Mesendoderm (in vitro differentiated cells): ENCODE measurements at regions not wholly inside any gene's neighbourhood (a gene's known extent, or its start where the extent isn't known, plus 50 kb on each side); places are given as distances from the start of the nearest gene placed in this dataset.

Experiments used
- DNase-seq: peaks from one replicate; pipeline ENCODE4 v3.0.0; 2013
- H2AK5ac ChIP-seq: 2 replicates; pipeline ENCODE4 v1.6.1; 2013; ENCODE audit warnings: low read length, inconsistent platforms
- H2BK120ac ChIP-seq: 2 replicates; pipeline ENCODE4 v1.6.1; 2013; ENCODE audit warnings: low read depth, mild to moderate bottlenecking, low read length, moderate library complexity, mixed read lengths
- H2BK15ac ChIP-seq: replicated peaks from 2 replicates; pipeline ENCODE4 v1.6.1; 2013; ENCODE audit warnings: low read depth, mild to moderate bottlenecking, moderate library complexity
- H2BK5ac ChIP-seq: 2 replicates; pipeline ENCODE4 v1.6.1; 2013; ENCODE audit warnings: low read length, inconsistent platforms
- H3K18ac ChIP-seq: 2 replicates; pipeline ENCODE4 v1.6.1; 2013; ENCODE audit warnings: mild to moderate bottlenecking, low read length, mixed read lengths
- H3K23ac ChIP-seq: one replicate; pipeline ENCODE4 v1.6.1; 2013; ENCODE audit warnings: low read length
- H3K27ac ChIP-seq: 2 replicates; pipeline ENCODE4 v1.5.1; 2013; ENCODE audit warnings: low read depth, mild to moderate bottlenecking, inconsistent platforms, low read length, moderate library complexity
- H3K27me3 ChIP-seq: 2 replicates; pipeline ENCODE4 v1.6.1; 2013; ENCODE audit warnings: low read length, control low read depth, mild to moderate bottlenecking, inconsistent platforms; ENCODE audit not compliant: insufficient read depth, poor library complexity
- H3K36me3 ChIP-seq: 2 replicates; pipeline ENCODE4 v1.6.1; 2013; ENCODE audit warnings: low read length, inconsistent platforms; ENCODE audit not compliant: control insufficient read depth, insufficient read depth
- H3K4ac ChIP-seq: one replicate; pipeline ENCODE4 v1.6.1; 2013; ENCODE audit warnings: low read depth, mild to moderate bottlenecking, low read length, moderate library complexity
- H3K4me1 ChIP-seq: 2 replicates; pipeline ENCODE4 v1.6.1; 2013; ENCODE audit warnings: low read depth, low read length, inconsistent platforms; ENCODE audit not compliant: control insufficient read depth
- H3K4me2 ChIP-seq: 2 replicates; pipeline ENCODE4 v1.6.1; 2013; ENCODE audit warnings: low read length
- H3K4me3 ChIP-seq: 2 replicates; pipeline ENCODE4 v1.5.1; 2013; ENCODE audit warnings: mild to moderate bottlenecking, low read length
- H3K56ac ChIP-seq: one replicate; pipeline ENCODE4 v1.6.1; 2013; ENCODE audit warnings: low read length
- H3K79me1 ChIP-seq: 2 replicates; pipeline ENCODE4 v1.6.1; 2013; ENCODE audit warnings: low read length, inconsistent platforms
- H3K79me2 ChIP-seq: 2 replicates; pipeline ENCODE4 v1.6.1; 2013; ENCODE audit warnings: mild to moderate bottlenecking, low read length; ENCODE audit not compliant: control insufficient read depth, insufficient read depth
- H3K9ac ChIP-seq: 2 replicates; pipeline ENCODE4 v1.6.1; 2013; ENCODE audit warnings: low read length, inconsistent platforms
- H4K5ac ChIP-seq: one replicate; pipeline ENCODE4 v1.6.1; 2013; ENCODE audit warnings: low read length
- H4K8ac ChIP-seq: one replicate; pipeline ENCODE4 v1.6.1; 2013; ENCODE audit warnings: low read depth, mild to moderate bottlenecking, control low read depth, low read length, moderate library complexity
- WGBS: extraction: QIAGEN DNeasy Blood & Tissue Kit; methylation state at CpG from one replicate; pipeline ENCODE4 v1.1.7; 2013; ENCODE audit warnings: low lambda C conversion rate, missing lambda C conversion rate; ENCODE audit not compliant: insufficient coverage; ENCODE audit errors: extremely low coverage; 5-methylcytosine and 5-hydroxymethylcytosine counted together

GRCh38 chr15:97561529-97561928, 399.0 kb upstream of the ARRDC4 start:
- Histone ChIP-seq H4K8ac (no peak overlapping the region), H3K79me2 (no peaks in the 10 kb centered on the region), H2BK120ac (no peak overlapping the region), H4K5ac (no peak overlapping the region), H3K27ac (no peak overlapping the region), H3K4me3 (no peak overlapping the region), H3K9ac (no peak overlapping the region), H3K79me1 (no peaks in the 10 kb centered on the region), H3K36me3 (no peaks in the 10 kb centered on the region), H3K4me1 (no peaks in the 10 kb centered on the region), H3K56ac (no peak overlapping the region), H3K18ac (no peak overlapping the region), H2AK5ac (no peak overlapping the region), H3K23ac (no peak overlapping the region), H3K4me2 (no peak overlapping the region), H3K4ac (peak overlapping the region; percentile 55), H2BK15ac (no peak overlapping the region), H2BK5ac (no peak overlapping the region), H3K27me3 (no peaks in the 10 kb centered on the region)
- WGBS, result no CpG with 5 or more reads among the region's 2 CpGs
- no peak for DNase-seq

- no peak overlapping the region for H4K8ac ChIP-seq
- no peak overlapping the region for H2BK120ac ChIP-seq
- H3K56ac ChIP-seq, result no peak overlapping the region
- no peak for DNase-seq
- H3K4me1 ChIP-seq, result no peaks in the 10 kb centered on the region
- no peak overlapping the region for H4K5ac ChIP-seq
- WGBS, result no CpG with 5 or more reads among the region's 3 CpGs
- H3K18ac ChIP-seq, result no peak overlapping the region
- no peak overlapping the region for H3K27ac ChIP-seq
- no peak overlapping the region for H2BK5ac ChIP-seq
- no peak overlapping the region for H3K23ac ChIP-seq
- H3K4ac ChIP-seq, result no peak overlapping the region
- no peak overlapping the region for H3K9ac ChIP-seq
- H3K4me3 ChIP-seq, result no peak overlapping the region
- no peak overlapping the region for H2AK5ac ChIP-seq
- H3K36me3 ChIP-seq, result no peaks in the 10 kb centered on the region
- no peak overlapping the region for H2BK15ac ChIP-seq
- no peaks in the 10 kb centered on the region for H3K27me3 ChIP-seq
- H3K79me1 ChIP-seq, result no peaks in the 10 kb centered on the region
- H3K79me2 ChIP-seq, result no peaks in the 10 kb centered on the region
- no peak overlapping the region for H3K4me2 ChIP-seq
These were observed 397.0 kb upstream of the ARRDC4 start for GRCh38 chr15:97563516-97563915.

- Histone ChIP-seq H4K5ac (no peak overlapping the region), H3K23ac (no peak overlapping the region), H3K4ac (no peak overlapping the region), H3K18ac (no peak overlapping the region), H3K79me1 (no peaks in the 10 kb centered on the region), H3K4me2 (no peak overlapping the region), H3K79me2 (no peaks in the 10 kb centered on the region), H2AK5ac (no peak overlapping the region), H4K8ac (no peak overlapping the region), H3K27me3 (no peaks in the 10 kb centered on the region), H3K9ac (no peak overlapping the region), H2BK120ac (no peak overlapping the region), H2BK5ac (no peak overlapping the region), H3K56ac (no peak overlapping the region), H2BK15ac (no peak overlapping the region), H3K36me3 (no peaks in the 10 kb centered on the region), H3K4me3 (no peak overlapping the region), H3K27ac (no peak overlapping the region), H3K4me1 (no peaks in the 10 kb centered on the region)
- DNase-seq, result no peak
These were observed 393.5 kb upstream of the ARRDC4 start for GRCh38 chr15:97566961-97567360.

GRCh38 chr15:97567411-97567810, 393.1 kb upstream of the ARRDC4 start:
- Histone ChIP-seq H3K27me3 (no peaks in the 10 kb centered on the region), H2BK15ac (no peak overlapping the region), H2BK5ac (no peak overlapping the region), H3K9ac (no peak overlapping the region), H3K79me2 (no peaks in the 10 kb centered on the region), H3K27ac (no peak overlapping the region), H3K4me1 (no peaks in the 10 kb centered on the region), H3K36me3 (no peaks in the 10 kb centered on the region), H3K79me1 (no peaks in the 10 kb centered on the region), H3K23ac (no peak overlapping the region), H3K4ac (no peak overlapping the region), H2BK120ac (no peak overlapping the region), H2AK5ac (no peak overlapping the region), H3K56ac (no peak overlapping the region), H3K18ac (no peak overlapping the region), H3K4me2 (no peak overlapping the region), H4K8ac (no peak overlapping the region), H3K4me3 (no peak overlapping the region), H4K5ac (no peak overlapping the region)
- WGBS, result no CpG with 5 or more reads among the region's 1 CpG
- DNase-seq, result no peak

- Histone ChIP-seq H3K18ac (no peak overlapping the region), H3K23ac (no peak overlapping the region), H3K4me1 (no peaks in the 10 kb centered on the region), H3K79me2 (no peaks in the 10 kb centered on the region), H3K4me2 (no peak overlapping the region), H3K4ac (no peak overlapping the region), H3K79me1 (no peaks in the 10 kb centered on the region), H3K27ac (no peak overlapping the region), H2AK5ac (no peak overlapping the region), H2BK15ac (no peak overlapping the region), H3K27me3 (no peaks in the 10 kb centered on the region), H3K4me3 (no peak overlapping the region), H3K36me3 (no peaks in the 10 kb centered on the region), H2BK5ac (no peak overlapping the region), H3K9ac (no peak overlapping the region), H2BK120ac (no peak overlapping the region), H4K8ac (no peak overlapping the region), H3K56ac (no peak overlapping the region), H4K5ac (no peak overlapping the region)
- DNase-seq, result no peak
- no CpG with 5 or more reads among the region's 5 CpGs for WGBS
These were observed 383.4 kb upstream of the ARRDC4 start for GRCh38 chr15:97576929-97577645.

- no peak overlapping the region for H2AK5ac ChIP-seq
These were observed 375.1 kb upstream of the ARRDC4 start for GRCh38 chr15:97585408-97585807.

More at GRCh38 chr15:97585408-97585807, 375.1 kb upstream of the ARRDC4 start:
- H4K5ac ChIP-seq, result no peak overlapping the region
- no peaks in the 10 kb centered on the region for H3K4me1 ChIP-seq
- DNase-seq, result no peak
- H2BK15ac ChIP-seq, result no peak overlapping the region
- no peak overlapping the region for H3K4ac ChIP-seq
- H3K36me3 ChIP-seq, result no peaks in the 10 kb centered on the region
- H3K4me2 ChIP-seq, result no peak overlapping the region
- H2BK120ac ChIP-seq, result no peak overlapping the region
- no peak overlapping the region for H3K4me3 ChIP-seq
- H4K8ac ChIP-seq, result no peak overlapping the region
- H3K27ac ChIP-seq, result no peak overlapping the region
- no peak overlapping the region for H3K18ac ChIP-seq
- no peaks in the 10 kb centered on the region for H3K27me3 ChIP-seq
- no CpG with 5 or more reads among the region's 10 CpGs for WGBS
- H3K56ac ChIP-seq, result no peak overlapping the region
- no peak overlapping the region for H2BK5ac ChIP-seq
- no peaks in the 10 kb centered on the region for H3K79me2 ChIP-seq
- no peak overlapping the region for H3K23ac ChIP-seq
- H3K9ac ChIP-seq, result no peak overlapping the region
- H3K79me1 ChIP-seq, result no peaks in the 10 kb centered on the region
